ENCODE measurements at regions not wholly inside any gene's neighbourhood (a gene's known extent, or its start where the extent isn't known, plus 50 kb on each side); places are given as distances from the start of the nearest gene placed in this dataset.

DNA sequence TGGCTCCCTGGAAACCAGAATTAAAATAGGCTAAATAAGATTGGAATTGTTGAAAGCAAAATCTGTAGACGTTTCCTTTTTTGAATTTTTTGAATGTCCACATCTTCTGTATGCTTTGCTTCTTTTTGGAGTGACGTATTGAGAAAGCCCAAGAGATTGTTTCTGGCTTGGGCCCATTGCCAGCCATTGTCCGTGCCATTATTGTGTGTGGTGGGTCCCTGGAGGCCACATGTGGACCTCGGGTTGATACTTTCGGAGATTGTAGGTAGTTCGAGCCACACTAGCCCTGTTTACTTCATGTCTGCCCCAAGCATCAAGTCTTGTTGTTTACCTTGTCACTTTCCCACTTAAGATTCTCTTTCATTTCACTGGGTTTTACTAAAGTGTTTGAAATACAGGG is 106.0 kb downstream of the PALM2AKAP2 start:
- POLR2A ChIA-PET, result no interaction called here
- intact Hi-C loops (cut with micrococcal nuclease), result no loop called here
- H3K9me3 Mint-ChIP-seq (ENCODE audit: insufficient read depth), result no peaks in the 10 kb centered on the region
- H3K27ac ChIP-seq (ENCODE audit: low read length in 2 of 2), result no peak overlapping the region
- no peaks in the 10 kb centered on the region for H3K79me2 ChIP-seq (ENCODE audit: control insufficient read depth, insufficient read depth, low read length)
- peaks cover 2% of the 10 kb centered on the region for H3K27me3 Mint-ChIP-seq
- CTCF ChIA-PET, result interaction anchor here (1.1 to 1.4 kb wide), 2 partner anchors 11 to 172 kb away, joined by 3 read pairs; no protein-coding TSS in a partner anchor
- H3K4me1 ChIP-seq (ENCODE audit: control insufficient read depth in 2 of 2, insufficient read depth in 2 of 2, low read length in 2 of 2), result no peaks in the 10 kb centered on the region
- H3K4me2 ChIP-seq (replicated peaks; ENCODE audit: low read depth, low read length, poor library complexity, severe bottlenecking), result no peak overlapping the region
- no peak for TF ChIP-seq EZH2 (IDR thresholded peaks at IDR 0.05; ENCODE audit: borderline replicate concordance, insufficient read depth, low read depth, low read length, poor library complexity, severe bottlenecking)
- TF ChIP-seq, protein P1, sequence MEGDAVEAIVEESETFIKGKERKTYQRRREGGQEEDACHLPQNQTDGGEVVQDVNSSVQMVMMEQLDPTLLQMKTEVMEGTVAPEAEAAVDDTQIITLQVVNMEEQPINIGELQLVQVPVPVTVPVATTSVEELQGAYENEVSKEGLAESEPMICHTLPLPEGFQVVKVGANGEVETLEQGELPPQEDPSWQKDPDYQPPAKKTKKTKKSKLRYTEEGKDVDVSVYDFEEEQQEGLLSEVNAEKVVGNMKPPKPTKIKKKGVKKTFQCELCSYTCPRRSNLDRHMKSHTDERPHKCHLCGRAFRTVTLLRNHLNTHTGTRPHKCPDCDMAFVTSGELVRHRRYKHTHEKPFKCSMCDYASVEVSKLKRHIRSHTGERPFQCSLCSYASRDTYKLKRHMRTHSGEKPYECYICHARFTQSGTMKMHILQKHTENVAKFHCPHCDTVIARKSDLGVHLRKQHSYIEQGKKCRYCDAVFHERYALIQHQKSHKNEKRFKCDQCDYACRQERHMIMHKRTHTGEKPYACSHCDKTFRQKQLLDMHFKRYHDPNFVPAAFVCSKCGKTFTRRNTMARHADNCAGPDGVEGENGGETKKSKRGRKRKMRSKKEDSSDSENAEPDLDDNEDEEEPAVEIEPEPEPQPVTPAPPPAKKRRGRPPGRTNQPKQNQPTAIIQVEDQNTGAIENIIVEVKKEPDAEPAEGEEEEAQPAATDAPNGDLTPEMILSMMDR (IDR thresholded peaks at IDR 0.05), result no peak
- H3K36me3 ChIP-seq (replicated peaks in 1 of 2; ENCODE audit: control extremely low read depth in 1 of 2, control insufficient read depth in 1 of 2, extremely low read depth in 1 of 2, insufficient read depth in 2 of 2, low read length in 1 of 2), result no peaks in the 10 kb centered on the region
- H3K9me3 ChIP-seq (ENCODE audit: control extremely low read depth in 1 of 3, control insufficient read depth in 2 of 3, insufficient read depth in 1 of 3, low read length in 2 of 3), result no peaks in the 10 kb centered on the region
- WGBS (ENCODE audit: insufficient coverage), result 95% methylated on average over 4 of the region's 6 CpGs
- no peaks in the 10 kb centered on the region for H4K20me1 ChIP-seq (ENCODE audit: control insufficient read depth, insufficient read depth, low read length, poor library complexity, severe bottlenecking)
- H3K4me1 Mint-ChIP-seq, result no peaks in the 10 kb centered on the region
- no peak for ATAC-seq (ENCODE audit: low read depth)
- H3K4me3 ChIP-seq (ENCODE audit: control extremely low read depth in 1 of 5, extremely low read depth in 1 of 5, insufficient read depth in 1 of 5, low read depth in 2 of 5, low read length in 4 of 5), result no peak overlapping the region
- no peak for DNase-seq
- no peaks in the 10 kb centered on the region for H3K27me3 ChIP-seq (replicated peaks in 1 of 4; ENCODE audit: control extremely low read depth in 1 of 4, control insufficient read depth in 3 of 4, insufficient read depth in 4 of 4, low read length in 3 of 4)
- no peak overlapping the region for H2AFZ ChIP-seq (ENCODE audit: insufficient read depth, low read depth, low read length, poor library complexity, severe bottlenecking)
- H3K9ac ChIP-seq (ENCODE audit: low read length), result no peak overlapping the region
- no peak overlapping the region for H3K27ac Mint-ChIP-seq
- H3K4me3 Mint-ChIP-seq, result no peak overlapping the region

DNA sequence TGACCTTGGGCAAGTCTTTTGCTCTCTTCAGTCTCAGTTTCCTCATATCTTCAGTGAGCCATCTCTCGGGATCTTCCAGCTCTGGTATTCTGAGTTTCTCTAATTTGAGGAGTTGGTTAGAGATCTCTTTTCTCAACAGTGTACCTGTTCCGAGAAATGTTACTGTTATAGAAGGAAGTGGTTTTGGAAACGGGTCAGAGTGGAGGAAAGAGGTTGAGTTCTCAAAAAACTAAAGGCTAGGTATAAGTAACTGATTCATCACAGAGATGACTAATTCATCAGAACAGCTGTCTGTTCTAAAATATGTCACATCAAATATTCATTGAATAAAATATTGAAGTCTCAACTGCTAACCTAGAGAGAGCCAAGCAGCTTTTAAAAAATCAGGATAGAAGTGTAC is 106.6 kb downstream of the PALM2AKAP2 start:
- POLR2A ChIA-PET, result no interaction called here
- H4K20me1 ChIP-seq (ENCODE audit: control insufficient read depth, insufficient read depth, low read length, poor library complexity, severe bottlenecking), result no peaks in the 10 kb centered on the region
- H3K9me3 ChIP-seq (ENCODE audit: control extremely low read depth in 1 of 3, control insufficient read depth in 2 of 3, insufficient read depth in 1 of 3, low read length in 2 of 3), result no peaks in the 10 kb centered on the region
- no peaks in the 10 kb centered on the region for H3K4me1 ChIP-seq (ENCODE audit: control insufficient read depth in 2 of 2, insufficient read depth in 2 of 2, low read length in 2 of 2)
- H2AFZ ChIP-seq (ENCODE audit: insufficient read depth, low read depth, low read length, poor library complexity, severe bottlenecking), result no peak overlapping the region
- H3K27ac ChIP-seq (ENCODE audit: low read length in 2 of 2), result no peak overlapping the region
- Mint-ChIP-seq H3K4me1 (no peaks in the 10 kb centered on the region), H3K27ac (no peak overlapping the region), H3K27me3 (no peaks in the 10 kb centered on the region), H3K9me3 (ENCODE audit: insufficient read depth) (no peaks in the 10 kb centered on the region), H3K4me3 (no peak overlapping the region)
- WGBS (ENCODE audit: insufficient coverage), result no CpG with 5 or more reads among the region's 3 CpGs
- no peaks in the 10 kb centered on the region for H3K36me3 ChIP-seq (replicated peaks in 1 of 2; ENCODE audit: control extremely low read depth in 1 of 2, control insufficient read depth in 1 of 2, extremely low read depth in 1 of 2, insufficient read depth in 2 of 2, low read length in 1 of 2)
- CTCF ChIA-PET, result interaction anchor here (1.0 to 1.4 kb wide), 3 partner anchors 11 to 171 kb away, joined by 3 read pairs; no protein-coding TSS in a partner anchor
- H3K79me2 ChIP-seq (ENCODE audit: control insufficient read depth, insufficient read depth, low read length), result no peaks in the 10 kb centered on the region
- H3K4me3 ChIP-seq (ENCODE audit: control extremely low read depth in 1 of 5, extremely low read depth in 1 of 5, insufficient read depth in 1 of 5, low read depth in 2 of 5, low read length in 4 of 5), result no peak overlapping the region
- no peak for TF ChIP-seq EZH2 (IDR thresholded peaks at IDR 0.05; ENCODE audit: borderline replicate concordance, insufficient read depth, low read depth, low read length, poor library complexity, severe bottlenecking)
- intact Hi-C loops (cut with micrococcal nuclease), result no loop called here
- H3K4me2 ChIP-seq (replicated peaks; ENCODE audit: low read depth, low read length, poor library complexity, severe bottlenecking), result no peak overlapping the region
- no peak overlapping the region for H3K9ac ChIP-seq (ENCODE audit: low read length)
- ATAC-seq (ENCODE audit: low read depth), result no peak
- no peaks in the 10 kb centered on the region for H3K27me3 ChIP-seq (replicated peaks in 1 of 4; ENCODE audit: control extremely low read depth in 1 of 4, control insufficient read depth in 3 of 4, insufficient read depth in 4 of 4, low read length in 3 of 4)
- no peak for DNase-seq

All from B cell (primary cell).